Mesodermal cell (in vitro differentiated cells): ENCODE measurements at regions not wholly inside any gene's neighbourhood (a gene's known extent, or its start where the extent isn't known, plus 50 kb on each side); places are given as distances from the start of the nearest gene placed in this dataset.

Experiments used
- H3K27ac ChIP-seq: 2 replicates; pipeline ENCODE4 v1.7.0; 2013; ENCODE audit warnings: mild to moderate bottlenecking, low read depth, low read length, moderate library complexity; ENCODE audit not compliant: severe bottlenecking
- H3K36me3 ChIP-seq: 2 replicates; pipeline ENCODE4 v1.7.1; 2013; ENCODE audit warnings: mild to moderate bottlenecking, low read length, moderate library complexity; ENCODE audit not compliant: control insufficient read depth, insufficient read depth
- H3K4me1 ChIP-seq: one replicate; pipeline ENCODE4 v1.7.1; 2013; ENCODE audit warnings: mild to moderate bottlenecking, low read length; ENCODE audit not compliant: insufficient read depth, control insufficient read depth, poor library complexity, severe bottlenecking
- H3K4me3 ChIP-seq: 2 replicates; pipeline ENCODE4 v1.7.0; 2013; ENCODE audit warnings: low read length, control low read depth, mild to moderate bottlenecking; ENCODE audit not compliant: insufficient read depth, poor library complexity, severe bottlenecking; ENCODE audit errors: extremely low read depth
- H3K9me3 ChIP-seq: 2 replicates; pipeline ENCODE4 v1.7.1; 2013; ENCODE audit warnings: mild to moderate bottlenecking, low read length, moderate library complexity; ENCODE audit not compliant: control insufficient read depth
- WGBS, 2 experiments: methylation state at CpG; one replicate each; pipeline ENCODE4 v1.1.5; 2013; ENCODE audit warnings: missing lambda C conversion rate in 2 of 2; ENCODE audit not compliant: insufficient coverage in 2 of 2; 5-methylcytosine and 5-hydroxymethylcytosine counted together

DNA sequence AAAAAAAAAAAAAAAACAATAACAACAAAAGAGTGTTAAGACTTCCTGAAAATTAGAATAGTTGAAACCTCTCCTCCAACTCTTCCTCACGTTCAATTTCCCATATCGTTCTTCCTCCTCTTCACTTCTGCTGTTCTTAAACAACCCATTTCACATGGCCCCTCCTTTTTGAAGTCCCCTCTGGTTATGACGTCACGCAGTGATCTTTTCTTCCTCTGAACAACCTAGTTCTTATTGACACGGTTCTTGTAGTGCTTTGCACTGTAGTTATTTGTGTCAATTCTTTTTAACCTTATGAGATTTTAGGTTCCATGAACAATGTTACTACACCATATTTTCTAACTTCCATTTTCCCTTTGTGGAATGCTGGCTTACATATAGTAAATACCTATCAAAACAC, 69.5 kb upstream of the RGPD4 start:
- Histone ChIP-seq H3K9me3 (no peaks in the 10 kb centered on the region), H3K4me3 (no peak overlapping the region), H3K4me1 (no peaks in the 10 kb centered on the region), H3K36me3 (no peaks in the 10 kb centered on the region), H3K27ac (no peak overlapping the region)
- 93 to 100% methylated on average over 2 of the region's 5 CpGs for WGBS, 2 experiments

DNA sequence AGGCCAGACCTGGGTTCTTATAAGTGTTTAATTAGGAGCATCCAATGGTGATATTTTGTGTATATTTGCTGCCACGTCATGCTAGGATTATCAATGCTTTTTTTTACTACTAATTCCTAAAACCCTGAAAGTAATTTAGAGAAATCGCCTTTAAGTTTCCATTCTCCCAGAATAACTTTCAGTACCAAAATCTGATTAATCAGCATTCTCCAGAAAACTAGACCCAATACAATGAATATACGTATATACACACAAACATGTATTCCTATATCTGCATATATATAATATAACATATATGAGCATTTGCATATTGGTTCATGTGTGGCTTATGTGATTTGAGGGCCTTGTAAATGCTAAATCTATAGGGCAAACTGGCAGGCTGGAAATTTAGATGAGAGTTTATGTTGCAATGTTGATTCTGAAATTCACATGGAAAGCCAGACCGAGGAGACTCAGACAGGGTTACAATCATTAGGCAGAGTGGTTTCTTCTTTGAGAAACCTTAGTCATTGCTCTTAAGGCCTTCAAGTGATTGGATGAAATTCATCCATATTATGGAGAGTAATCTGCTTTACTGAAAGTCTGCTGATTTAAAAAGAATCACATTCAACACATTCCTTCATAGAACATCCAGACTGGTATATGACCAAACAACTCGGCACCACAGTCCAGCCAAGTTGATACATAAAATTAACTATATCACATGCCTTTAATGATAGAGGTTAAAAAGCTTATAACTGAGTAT, 65.9 kb upstream of the RGPD4 start:
- H3K27ac ChIP-seq: no peak overlapping the region
- no peak overlapping the region for H3K4me3 ChIP-seq
- H3K4me1 ChIP-seq: no peaks in the 10 kb centered on the region
- 67 to 80% methylated on average over 1 of the region's 5 CpGs for WGBS, 2 experiments
- no peaks in the 10 kb centered on the region for H3K9me3 ChIP-seq
- no peaks in the 10 kb centered on the region for H3K36me3 ChIP-seq

DNA sequence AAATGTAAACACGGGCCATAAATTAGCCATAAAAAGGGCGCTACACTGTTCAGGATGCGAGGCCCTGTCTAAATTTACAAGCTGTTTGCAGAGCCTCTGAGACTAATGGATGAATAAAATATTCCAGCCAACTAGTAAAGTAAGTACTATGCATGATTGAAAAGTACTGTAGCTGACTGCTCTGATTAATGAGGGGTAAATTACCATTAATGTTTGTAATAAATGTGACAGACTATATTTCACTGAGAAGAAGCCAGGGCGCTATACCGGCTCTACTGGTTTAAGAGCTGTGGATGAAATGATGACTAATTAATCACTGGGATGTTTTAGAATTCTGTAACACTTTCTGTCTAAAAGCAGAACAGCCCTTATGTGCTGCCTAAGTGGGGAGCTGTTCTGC, 54.3 kb upstream of the RGPD4 start:
- H3K36me3 ChIP-seq: no peaks in the 10 kb centered on the region
- H3K4me3 ChIP-seq: no peak overlapping the region
- H3K9me3 ChIP-seq: no peaks in the 10 kb centered on the region
- no peaks in the 10 kb centered on the region for H3K4me1 ChIP-seq
- no peak overlapping the region for H3K27ac ChIP-seq
- 93 to 97% methylated on average over 3 to 4 of the region's 5 CpGs for WGBS, 2 experiments

DNA sequence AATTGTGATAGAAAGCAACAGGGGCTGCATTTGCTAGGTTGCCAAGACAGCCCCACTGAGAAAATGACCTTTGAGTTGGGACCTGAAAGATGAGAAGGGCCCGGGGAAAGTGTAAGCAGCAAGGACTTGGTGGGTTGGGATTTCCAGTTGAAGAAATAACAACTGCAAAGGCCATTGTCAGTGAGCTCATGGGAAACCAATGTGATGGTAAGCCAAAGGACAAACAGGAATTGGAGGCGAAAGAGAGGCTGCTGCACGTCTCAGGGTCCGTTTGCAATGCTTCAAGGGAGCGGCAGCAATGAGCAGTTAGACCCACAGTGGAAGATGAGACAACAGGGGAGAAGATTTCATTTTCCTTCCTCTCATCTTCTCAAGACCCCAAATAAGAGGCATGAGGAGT, 51.5 kb upstream of the RGPD4 start:
- Histone ChIP-seq H3K36me3 (no peaks in the 10 kb centered on the region), H3K4me1 (no peaks in the 10 kb centered on the region), H3K4me3 (no peak overlapping the region), H3K9me3 (no peaks in the 10 kb centered on the region), H3K27ac (no peak overlapping the region)
- WGBS, 2 experiments: 80 to 90% methylated on average over 4 of the region's 5 CpGs

DNA sequence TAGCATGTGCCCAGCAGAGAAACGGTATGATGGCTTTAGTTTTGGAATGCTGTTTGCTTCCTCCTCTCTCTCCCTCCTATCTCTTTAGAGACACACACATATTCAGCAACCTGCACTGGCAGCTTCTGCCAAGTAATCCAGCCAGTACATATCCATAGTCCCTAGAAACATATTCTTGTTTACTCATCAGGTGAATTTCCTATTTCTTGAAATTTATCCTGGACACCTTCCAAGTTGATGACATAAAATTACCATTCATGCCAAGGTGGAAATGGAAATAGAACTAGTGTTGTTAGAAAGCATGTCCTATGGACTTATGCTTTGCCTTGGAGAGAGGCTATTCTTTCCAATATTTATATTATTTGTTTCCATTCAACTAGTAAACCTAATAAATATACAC, 50.9 kb upstream of the RGPD4 start:
- Histone ChIP-seq H3K36me3 (no peaks in the 10 kb centered on the region), H3K4me3 (no peak overlapping the region), H3K27ac (no peak overlapping the region), H3K4me1 (no peaks in the 10 kb centered on the region), H3K9me3 (no peaks in the 10 kb centered on the region)
- no CpG with 5 or more reads among the region's 1 CpG for WGBS, 2 experiments

DNA sequence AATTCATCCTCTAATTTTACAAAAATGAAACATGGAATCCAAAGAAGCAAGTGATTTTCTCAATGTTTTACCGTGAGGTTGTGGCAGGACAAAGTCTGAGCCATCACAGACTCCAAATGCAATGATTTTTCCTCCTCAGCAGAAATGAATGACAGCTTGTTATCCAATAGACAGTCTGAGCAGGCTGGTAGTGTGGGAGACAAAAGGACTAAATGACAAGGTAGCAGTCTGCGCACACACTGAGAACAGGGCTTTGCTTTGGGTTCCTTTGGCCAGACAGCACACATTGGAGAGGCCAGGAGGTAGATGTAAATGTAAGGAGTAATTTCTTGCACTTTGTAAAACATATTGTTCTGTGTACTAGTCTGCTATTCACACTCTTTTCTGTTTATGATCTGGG, 50.3 kb upstream of the RGPD4 start:
- Histone ChIP-seq H3K4me1 (no peaks in the 10 kb centered on the region), H3K36me3 (no peaks in the 10 kb centered on the region), H3K4me3 (no peak overlapping the region), H3K27ac (no peak overlapping the region), H3K9me3 (no peaks in the 10 kb centered on the region)
- 92 to 94% methylated on average over 2 of the region's 2 CpGs for WGBS, 2 experiments
